Chondrocyte (in vitro differentiated cells): ENCODE measurements at regions not wholly inside any gene's neighbourhood (a gene's known extent, or its start where the extent isn't known, plus 50 kb on each side); places are given as distances from the start of the nearest gene placed in this dataset.

Source experiments
- DNase-seq: peaks from one replicate; pipeline ENCODE4 v3.0.0; 2021; ENCODE audit warnings: mixed read lengths, low spot score
- H3K27ac Mint-ChIP-seq: one replicate; pipeline ENCODE4 v1.8.0; 2021; ENCODE audit warnings: mild to moderate bottlenecking, moderate library complexity, mixed read lengths; ENCODE audit not compliant: unreplicated experiment
- H3K27me3 Mint-ChIP-seq: 2 replicates; pipeline ENCODE4 v1.8.0; 2021; ENCODE audit warnings: low read depth, mixed read lengths
- H3K36me3 Mint-ChIP-seq: 2 replicates; pipeline ENCODE4 v1.8.0; 2021; ENCODE audit warnings: low read depth, mixed read lengths
- H3K4me1 Mint-ChIP-seq: 2 replicates; pipeline ENCODE4 v1.8.0; 2021; ENCODE audit warnings: low read depth, mild to moderate bottlenecking, mixed read lengths
- H3K4me3 Mint-ChIP-seq: one replicate; pipeline ENCODE4 v1.8.0; 2021; ENCODE audit warnings: mild to moderate bottlenecking, moderate library complexity, mixed read lengths; ENCODE audit not compliant: unreplicated experiment
- H3K9me3 Mint-ChIP-seq: 2 replicates; pipeline ENCODE4 v1.8.0; 2021; ENCODE audit warnings: low read depth, mixed read lengths
- TF ChIP-seq, protein P1 (sequence below): fragments of 200-600 bp; sonication (generic); IDR thresholded peaks from 2 replicates; pipeline ENCODE4 v1.5.0; 2021; ENCODE audit warnings: antibody characterized with exemption, mild to moderate bottlenecking, moderate library complexity

DNA sequence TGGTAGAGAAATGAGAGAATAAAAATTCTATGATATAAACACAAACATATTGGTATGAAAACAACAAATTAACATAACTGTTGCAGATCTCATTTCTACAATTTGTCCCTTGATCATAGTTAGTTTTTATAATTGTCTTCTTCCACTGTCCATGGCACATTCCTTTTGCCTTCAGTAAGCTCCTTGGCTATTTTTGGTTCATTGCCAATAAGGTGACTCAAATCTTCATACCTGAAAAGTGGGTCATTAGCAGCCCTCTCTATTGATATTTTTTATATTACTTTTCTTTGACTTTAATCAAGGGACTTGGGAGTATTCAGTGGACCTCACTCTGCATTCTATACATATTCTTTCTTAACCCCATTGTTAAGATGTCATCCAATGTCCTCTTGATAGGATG, 552.9 kb downstream of the TDRD15 start:
- H3K36me3 Mint-ChIP-seq: no peaks in the 10 kb centered on the region
- no peaks in the 10 kb centered on the region for H3K4me1 Mint-ChIP-seq
- H3K4me3 Mint-ChIP-seq: no peak overlapping the region
- H3K27ac Mint-ChIP-seq: no peak overlapping the region
- TF ChIP-seq, protein P1, sequence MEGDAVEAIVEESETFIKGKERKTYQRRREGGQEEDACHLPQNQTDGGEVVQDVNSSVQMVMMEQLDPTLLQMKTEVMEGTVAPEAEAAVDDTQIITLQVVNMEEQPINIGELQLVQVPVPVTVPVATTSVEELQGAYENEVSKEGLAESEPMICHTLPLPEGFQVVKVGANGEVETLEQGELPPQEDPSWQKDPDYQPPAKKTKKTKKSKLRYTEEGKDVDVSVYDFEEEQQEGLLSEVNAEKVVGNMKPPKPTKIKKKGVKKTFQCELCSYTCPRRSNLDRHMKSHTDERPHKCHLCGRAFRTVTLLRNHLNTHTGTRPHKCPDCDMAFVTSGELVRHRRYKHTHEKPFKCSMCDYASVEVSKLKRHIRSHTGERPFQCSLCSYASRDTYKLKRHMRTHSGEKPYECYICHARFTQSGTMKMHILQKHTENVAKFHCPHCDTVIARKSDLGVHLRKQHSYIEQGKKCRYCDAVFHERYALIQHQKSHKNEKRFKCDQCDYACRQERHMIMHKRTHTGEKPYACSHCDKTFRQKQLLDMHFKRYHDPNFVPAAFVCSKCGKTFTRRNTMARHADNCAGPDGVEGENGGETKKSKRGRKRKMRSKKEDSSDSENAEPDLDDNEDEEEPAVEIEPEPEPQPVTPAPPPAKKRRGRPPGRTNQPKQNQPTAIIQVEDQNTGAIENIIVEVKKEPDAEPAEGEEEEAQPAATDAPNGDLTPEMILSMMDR: no peak
- peaks cover 1% of the 10 kb centered on the region for H3K27me3 Mint-ChIP-seq
- DNase-seq: no peak
- peaks cover 24% of the 10 kb centered on the region for H3K9me3 Mint-ChIP-seq

DNA sequence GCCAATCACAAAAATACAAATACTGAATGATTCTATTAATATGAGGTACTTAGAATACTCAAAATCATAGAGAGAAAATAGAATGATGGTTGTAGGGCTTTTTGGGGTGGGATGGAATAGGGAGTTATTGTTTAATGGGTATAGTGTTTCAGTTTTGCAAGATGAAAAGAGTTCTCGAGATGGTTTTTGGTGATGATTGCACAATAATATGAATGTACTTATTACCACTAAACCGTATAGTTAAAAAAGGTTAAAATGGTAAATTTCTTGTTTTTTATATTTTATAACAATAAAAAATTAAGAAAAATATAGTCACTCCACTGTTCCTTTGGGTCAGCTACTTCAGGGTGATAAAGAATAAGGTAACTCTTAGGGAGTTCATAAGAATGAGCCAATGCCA, 560.1 kb downstream of the TDRD15 start:
- DNase-seq: no peak
- Mint-ChIP-seq H3K27ac (no peak overlapping the region), H3K36me3 (no peaks in the 10 kb centered on the region), H3K9me3 (peaks cover 22% of the 10 kb centered on the region), H3K4me3 (no peak overlapping the region), H3K27me3 (no peaks in the 10 kb centered on the region), H3K4me1 (no peaks in the 10 kb centered on the region)
- TF ChIP-seq, protein P1: no peak

DNA sequence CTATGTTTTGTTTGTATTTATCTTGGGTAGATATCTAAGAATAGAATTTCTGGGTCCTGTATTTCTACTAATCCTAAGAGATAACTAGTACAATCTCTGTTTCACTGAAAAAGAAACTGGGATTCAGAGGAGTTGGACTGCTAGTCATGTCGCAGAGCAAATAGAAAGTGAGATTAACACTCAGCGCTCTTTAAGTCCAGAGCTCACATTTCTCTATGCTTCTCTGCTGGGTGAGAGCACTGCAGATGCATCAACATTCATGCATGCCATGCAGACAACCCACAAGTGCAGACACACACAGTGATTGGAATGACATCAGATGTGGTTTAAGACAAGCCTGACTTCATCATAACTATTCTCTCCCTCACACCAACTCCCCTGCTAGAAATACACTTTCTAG, 563.8 kb downstream of the TDRD15 start:
- H3K4me1 Mint-ChIP-seq: no peaks in the 10 kb centered on the region
- TF ChIP-seq, protein P1: no peak
- H3K9me3 Mint-ChIP-seq: peaks cover 2% of the 10 kb centered on the region
- no peak for DNase-seq
- no peak overlapping the region for H3K4me3 Mint-ChIP-seq
- no peaks in the 10 kb centered on the region for H3K27me3 Mint-ChIP-seq
- H3K27ac Mint-ChIP-seq: no peak overlapping the region
- no peaks in the 10 kb centered on the region for H3K36me3 Mint-ChIP-seq

DNA sequence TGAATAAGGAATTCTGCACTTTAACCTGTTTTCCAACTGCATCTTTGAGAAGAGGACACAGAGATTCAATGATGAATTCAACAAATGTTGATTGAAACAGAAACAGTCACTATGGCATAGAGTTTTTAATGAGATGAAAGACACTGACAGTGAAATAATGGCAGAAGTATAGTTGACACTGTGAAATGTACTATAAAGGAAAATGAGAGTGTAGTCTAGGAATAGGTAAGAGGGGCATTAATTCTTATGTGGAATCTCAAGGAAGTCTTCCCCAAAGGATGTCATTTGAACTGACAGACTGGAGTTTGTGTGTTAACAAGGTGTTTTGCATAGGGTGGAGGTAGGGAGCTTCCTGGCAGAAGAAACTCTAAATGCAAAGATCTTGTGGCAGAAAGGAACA, 566.2 kb downstream of the TDRD15 start:
- TF ChIP-seq, protein P1: no peak
- H3K4me1 Mint-ChIP-seq: no peaks in the 10 kb centered on the region
- no peaks in the 10 kb centered on the region for H3K9me3 Mint-ChIP-seq
- H3K27me3 Mint-ChIP-seq: peaks cover 1% of the 10 kb centered on the region
- H3K36me3 Mint-ChIP-seq: no peaks in the 10 kb centered on the region
- H3K4me3 Mint-ChIP-seq: no peak overlapping the region
- no peak overlapping the region for H3K27ac Mint-ChIP-seq
- DNase-seq: no peak

DNA sequence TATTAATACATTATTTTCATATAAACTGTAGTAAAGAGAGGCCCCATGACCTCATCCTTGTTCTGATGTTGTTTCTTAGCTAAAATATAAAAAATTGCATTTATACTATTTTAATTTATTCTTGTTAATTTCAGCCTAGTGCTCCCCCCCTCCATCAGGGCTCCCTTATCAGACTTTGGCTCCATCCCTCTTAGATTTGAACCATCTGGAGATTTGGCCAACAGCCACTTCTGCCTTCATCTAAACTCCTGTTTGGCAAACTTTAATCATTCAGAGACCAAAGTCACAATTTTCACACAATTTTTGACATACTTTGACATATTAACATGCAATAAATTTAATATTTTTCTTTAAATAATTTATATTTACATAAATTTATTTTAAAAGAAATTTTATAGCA, 569.3 kb downstream of the TDRD15 start:
- no peaks in the 10 kb centered on the region for H3K4me1 Mint-ChIP-seq
- no peak for DNase-seq
- no peaks in the 10 kb centered on the region for H3K36me3 Mint-ChIP-seq
- no peaks in the 10 kb centered on the region for H3K9me3 Mint-ChIP-seq
- H3K27ac Mint-ChIP-seq: no peak overlapping the region
- TF ChIP-seq, protein P1: no peak
- peaks cover 4% of the 10 kb centered on the region for H3K27me3 Mint-ChIP-seq
- no peak overlapping the region for H3K4me3 Mint-ChIP-seq
